Muscle of back (tissue), 3 donors: ENCODE measurements at regions not wholly inside any gene's neighbourhood (a gene's known extent, or its start where the extent isn't known, plus 50 kb on each side); places are given as distances from the start of the nearest gene placed in this dataset.
"Not testable (repeated sequence)": the region's sequence is repeated elsewhere in the genome, so short reads cannot be mapped to it uniquely, and the experiment has no call there.

ENCODE experiments used
- DNase-seq, 3 donors: peaks; one replicate each; pipeline versions ENCODE4 v3.0.0 to v3.0.0-alpha.2; 2013

DNA sequence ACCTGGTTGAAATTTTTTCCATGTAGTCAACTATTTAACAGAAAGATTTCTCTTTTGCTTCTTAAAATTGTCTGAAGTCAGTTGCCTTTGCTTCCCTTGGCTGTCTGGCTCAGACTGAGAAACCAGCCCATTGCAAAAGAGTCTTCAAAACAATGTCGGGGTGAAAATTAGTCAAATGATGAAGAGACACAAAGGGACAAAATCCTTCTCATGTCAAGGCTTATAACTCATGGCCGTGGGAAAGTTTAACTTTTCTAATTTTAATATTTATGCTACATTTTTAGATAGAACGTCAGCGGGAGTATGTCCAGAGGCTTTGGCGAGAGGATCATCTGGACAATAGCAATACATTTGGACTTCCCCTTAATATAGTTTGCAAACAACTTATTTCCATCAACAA lies 127.2 kb downstream of the CD164 start:
- DNase-seq = peak in 1 of 3 donors; percentile 53

DNA sequence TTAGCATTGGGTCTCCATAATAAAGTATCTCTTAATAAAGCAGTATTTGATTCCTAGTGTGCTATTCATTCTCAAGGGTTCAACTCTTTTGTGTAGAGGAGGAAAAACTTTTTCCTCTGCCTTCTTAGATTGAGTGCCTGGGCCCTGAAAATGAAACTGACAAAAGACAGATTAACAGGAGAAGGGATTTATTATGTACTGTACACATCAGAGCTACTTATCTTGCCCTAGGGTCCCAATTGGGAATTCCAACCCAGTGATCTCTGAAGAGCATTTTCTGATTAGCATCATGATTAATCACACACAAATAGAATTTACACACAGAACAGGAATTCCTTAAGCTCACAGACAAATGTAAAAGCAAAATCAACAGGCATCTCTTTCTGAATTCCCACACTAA lies 128.9 kb downstream of the CD164 start:
- DNase-seq = no peak

- peak in 1 of 3 donors; percentile 35 for DNase-seq
Observed at GRCh38 chr6:109252261-109253041, 129.8 kb downstream of the CD164 start.

GRCh38 chr6:109251839-109252238 lies 130.4 kb downstream of the CD164 start:
- no peak for DNase-seq

DNA sequence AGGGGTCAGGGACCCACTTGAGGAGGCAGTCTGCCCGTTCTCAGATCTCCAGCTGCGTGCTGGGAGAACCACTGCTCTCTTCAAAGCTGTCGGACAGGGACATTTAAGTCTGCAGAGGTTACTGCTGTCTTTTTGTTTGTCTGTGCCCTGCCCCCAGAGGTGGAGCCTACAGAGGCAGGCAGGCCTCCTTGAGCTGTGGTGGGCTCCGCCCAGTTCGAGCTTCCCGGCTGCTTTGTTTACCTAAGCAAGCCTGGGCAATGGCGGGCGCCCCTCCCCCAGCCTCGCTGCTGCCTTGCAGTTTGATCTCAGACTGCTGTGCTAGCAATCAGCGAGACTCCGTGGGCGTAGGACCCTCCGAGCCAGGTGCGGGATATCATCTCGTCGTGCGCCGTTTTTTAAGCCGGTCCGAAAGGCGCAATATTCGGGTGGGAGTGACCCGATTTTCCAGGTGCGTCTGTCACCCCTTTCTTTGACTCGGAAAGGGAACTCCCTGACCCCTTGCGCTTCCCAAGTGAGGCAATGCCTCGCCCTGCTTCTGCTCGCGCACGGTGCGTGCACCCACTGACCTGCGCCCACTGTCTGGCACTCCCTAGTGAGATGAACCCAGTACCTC lies 131.6 kb downstream of the CD164 start:
- DNase-seq = not testable (repeated sequence)

- no peak for DNase-seq
Observed at GRCh38 chr6:109243863-109244825, 138.1 kb downstream of the CD164 start.

- DNase-seq = no peak
Observed at GRCh38 chr6:109242925-109243324, 139.3 kb downstream of the CD164 start.

- no peak for DNase-seq
Observed at GRCh38 chr6:109242029-109242428, 140.2 kb downstream of the CD164 start.

DNA sequence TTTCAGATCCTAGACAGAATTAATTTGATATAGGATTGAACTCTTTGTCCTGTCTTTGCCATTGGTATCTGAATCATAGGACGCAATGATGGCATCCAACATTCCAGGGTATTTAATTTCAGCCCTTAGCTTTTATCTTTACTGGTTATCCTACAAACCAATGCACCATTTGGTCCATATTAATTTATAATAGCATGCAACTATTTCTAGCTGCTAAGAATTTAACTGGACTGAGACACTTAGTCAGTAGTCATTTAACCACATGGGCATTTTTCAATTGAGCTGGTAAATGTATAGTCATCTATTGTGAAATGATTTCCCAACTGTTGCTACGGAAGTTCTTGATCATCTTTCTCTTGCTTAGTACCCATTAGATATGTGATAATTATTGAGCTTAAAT lies 141.1 kb downstream of the CD164 start:
- DNase-seq = peak in 1 of 3 donors; percentile 46

GRCh38 chr6:109240370-109241084 lies 141.7 kb downstream of the CD164 start:
- no peak for DNase-seq

DNA sequence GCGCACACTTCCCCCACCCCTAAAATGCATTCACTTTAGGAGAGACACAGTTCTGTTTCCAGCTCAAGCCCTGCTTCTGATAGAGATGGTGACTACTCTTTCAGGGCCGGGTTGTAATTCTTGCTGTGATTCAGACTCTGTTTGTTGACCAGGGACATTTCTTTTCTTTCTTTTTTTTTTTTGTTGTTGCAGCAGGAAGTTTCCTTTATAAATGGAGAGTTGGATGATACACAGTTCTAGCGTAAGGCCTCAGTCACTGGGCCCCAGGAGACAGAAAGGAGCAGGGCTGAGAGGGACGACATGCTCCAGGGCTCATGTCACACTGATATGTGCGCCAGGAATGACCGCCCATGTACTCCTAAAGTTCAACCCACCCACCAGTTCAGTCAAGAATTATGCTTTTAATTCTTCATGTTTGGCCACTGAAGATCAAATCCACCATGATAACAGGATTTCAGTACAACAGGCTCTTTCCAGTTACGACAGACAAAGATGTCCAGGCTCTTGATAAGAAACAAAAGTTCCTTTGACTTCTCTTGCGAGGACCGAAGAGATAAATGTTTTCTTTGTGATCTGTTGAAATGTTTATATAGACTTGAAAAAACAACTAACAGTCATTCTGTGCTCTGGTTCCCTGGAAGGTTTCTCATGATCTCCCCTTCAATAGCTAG lies 142.5 kb downstream of the CD164 start:
- DNase-seq = no peak

GRCh38 chr6:109239160-109239559 lies 143.1 kb downstream of the CD164 start:
- DNase-seq = peak in 1 of 3 donors; percentile 53

DNA sequence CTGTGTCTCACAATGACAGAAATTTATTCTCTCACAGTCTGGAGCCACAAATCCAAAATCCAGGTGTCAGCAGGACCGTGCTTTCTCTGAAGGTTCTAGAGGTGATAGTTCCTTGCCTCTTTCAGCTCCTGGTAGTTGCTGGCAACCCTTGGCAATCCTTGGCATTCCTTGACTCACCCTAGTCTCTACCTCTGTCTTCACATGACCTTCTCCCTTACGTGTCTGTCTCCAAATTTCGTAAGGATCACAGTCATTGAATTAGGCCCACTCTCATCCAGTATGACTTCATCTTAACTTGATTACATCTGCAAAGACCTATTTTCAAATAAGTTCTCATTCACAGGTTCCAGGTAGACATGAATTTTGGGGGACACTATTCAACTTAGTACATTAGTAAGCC lies 143.1 kb downstream of the CEP57L1 start:
- DNase-seq = no peak

GRCh38 chr6:109237986-109238329 lies 142.7 kb downstream of the CEP57L1 start:
- DNase-seq = no peak

GRCh38 chr6:109237077-109237985 lies 142.0 kb downstream of the CEP57L1 start:
- DNase-seq = no peak

GRCh38 chr6:109236115-109237076 lies 141.1 kb downstream of the CEP57L1 start:
- no peak for DNase-seq

DNA sequence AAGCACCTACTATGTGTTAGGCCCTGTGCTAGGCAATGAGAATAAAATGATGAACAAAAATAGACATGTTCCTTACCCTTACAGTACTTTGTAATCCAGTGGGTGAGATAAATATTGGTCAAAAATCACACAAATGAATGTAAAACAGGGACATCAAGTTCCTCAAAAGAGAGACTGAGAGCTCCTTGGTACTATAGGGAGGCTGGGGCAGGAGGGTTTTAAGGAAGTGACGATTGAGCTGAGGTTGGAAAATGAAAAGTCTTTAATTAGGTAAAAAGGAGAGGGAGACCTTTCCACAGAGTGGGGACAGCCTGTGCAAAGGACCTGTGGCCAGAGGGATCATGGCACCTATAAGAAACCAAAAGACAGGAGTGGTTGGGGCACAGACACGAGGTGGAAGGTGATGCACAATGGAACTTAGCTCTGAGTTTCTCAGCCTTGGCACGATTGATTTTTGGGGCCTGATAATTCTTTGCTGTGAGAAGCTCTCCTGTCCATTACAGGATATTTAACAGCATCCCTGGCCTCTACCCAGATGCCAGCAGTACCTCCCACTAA lies 140.3 kb downstream of the CEP57L1 start:
- DNase-seq = no peak

DNA sequence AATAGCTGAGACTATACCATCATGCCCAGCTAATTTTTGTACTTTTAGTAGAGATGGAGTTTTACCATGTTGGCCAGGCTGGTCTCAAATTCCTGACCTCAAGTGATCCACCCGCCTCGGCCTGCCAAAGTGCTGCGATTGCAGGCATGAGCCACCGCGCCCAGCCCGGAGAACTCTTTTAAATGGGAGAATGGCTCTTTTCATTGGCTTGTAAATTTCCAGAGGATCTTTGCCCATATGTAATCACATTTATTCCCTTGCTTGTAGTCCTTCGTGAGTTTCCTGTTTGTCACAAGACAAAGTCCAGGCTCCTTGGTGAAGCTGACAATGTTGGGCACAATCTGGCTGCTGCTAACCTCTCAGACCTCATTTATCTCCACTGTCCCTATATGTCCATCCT lies 135.1 kb downstream of the CEP57L1 start:
- DNase-seq = no peak

DNA sequence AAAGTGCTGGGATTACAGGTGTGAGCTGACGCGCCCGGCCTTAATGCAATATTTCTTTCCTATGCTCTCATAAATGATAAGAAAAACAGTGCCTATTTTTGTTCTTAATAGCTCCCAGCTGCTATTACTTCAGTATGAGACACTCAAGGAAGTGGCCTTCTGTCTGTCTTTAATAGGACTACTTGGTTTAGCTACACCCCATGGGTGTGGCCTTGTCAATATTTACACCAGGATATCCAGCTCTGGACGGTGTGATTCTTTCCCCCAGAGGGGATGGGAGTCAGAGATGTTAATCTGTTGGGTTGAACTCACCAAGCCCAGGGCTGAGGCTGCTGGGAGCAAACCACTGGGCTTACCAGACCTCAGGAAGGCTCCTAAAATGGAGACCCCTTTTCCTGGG lies 134.2 kb downstream of the CEP57L1 start:
- DNase-seq = no peak
